Erythroblast (primary cell): ENCODE measurements at regions not wholly inside any gene's neighbourhood (a gene's known extent, or its start where the extent isn't known, plus 50 kb on each side); places are given as distances from the start of the nearest gene placed in this dataset.

ENCODE experiments used
- DNase-seq, 2 experiments: peaks; one replicate each; lab custom pipeline; 2025; lab: John Stamatoyannopoulos, UW
- GATA1 ChIP-seq: IDR thresholded peaks from 2 replicates; pipeline ENCODE4 v1.6.1; 2011; ENCODE audit warnings: low read depth, mild to moderate bottlenecking, control low read depth, low read length, moderate library complexity
- POLR2A ChIP-seq: IDR thresholded peaks from 2 replicates; pipeline ENCODE4 v1.6.1; 2011; ENCODE audit warnings: mild to moderate bottlenecking, low read length

GRCh38 chr1:239764546-239764945, 327.1 kb upstream of the FMN2 start:
- no peak for DNase-seq
- no peak for TF ChIP-seq POLR2A
- no peak for TF ChIP-seq GATA1

GRCh38 chr1:239765163-239765562, 326.5 kb upstream of the FMN2 start:
- no peak for TF ChIP-seq GATA1
- TF ChIP-seq POLR2A, result no peak
- DNase-seq, result no peak

DNA sequence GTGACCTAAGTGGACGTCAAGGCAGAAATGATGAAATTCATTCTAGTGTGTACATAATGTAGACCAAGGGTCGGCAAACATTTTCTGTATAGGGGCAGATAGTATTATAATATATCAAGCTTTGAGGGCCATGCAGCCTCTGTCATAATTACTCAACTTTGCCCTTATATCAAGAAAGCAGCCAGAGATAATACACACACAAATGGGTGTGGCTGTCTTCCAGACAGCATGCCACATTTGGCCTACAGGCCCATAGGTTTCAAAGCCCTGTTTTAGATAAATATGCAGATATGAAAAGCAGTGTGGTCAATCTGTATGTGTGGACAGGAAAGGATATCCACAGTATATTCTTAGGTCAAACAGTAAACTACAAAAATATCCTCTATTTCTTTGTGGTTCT, 320.1 kb upstream of the FMN2 start:
- DNase-seq, result peak in 1 of 2 experiments; percentile 8
- TF ChIP-seq POLR2A, result no peak
- TF ChIP-seq GATA1, result no peak

- TF ChIP-seq GATA1 (no peak), POLR2A (no peak)
- DNase-seq, result no peak
Measured at GRCh38 chr1:239772446-239772845, 319.2 kb upstream of the FMN2 start.

DNA sequence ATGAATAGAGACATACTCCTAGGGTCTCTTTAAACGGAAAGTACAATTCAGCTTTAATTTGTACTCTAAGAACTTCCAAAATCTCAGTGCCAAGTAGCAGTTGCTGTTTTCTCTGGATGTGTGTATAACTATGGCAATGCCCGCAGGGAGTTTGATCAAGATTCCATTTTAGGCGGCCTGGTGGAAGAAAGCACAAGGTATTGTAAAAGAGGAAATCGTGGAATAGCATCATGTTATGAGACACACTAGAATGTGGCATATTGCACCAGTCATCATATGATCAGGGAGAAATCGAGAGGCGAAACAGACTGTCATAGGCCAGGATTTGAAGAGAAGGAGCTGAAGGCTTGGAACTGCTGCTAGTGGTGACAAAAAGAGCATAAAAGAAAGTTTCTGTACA, 316.2 kb upstream of the FMN2 start:
- TF ChIP-seq POLR2A (no peak), GATA1 (no peak)
- no peak for DNase-seq

- TF ChIP-seq GATA1 (no peak), POLR2A (no peak)
- no peak for DNase-seq
Measured at GRCh38 chr1:239778208-239778813, 313.4 kb upstream of the FMN2 start.

- DNase-seq, result no peak
- TF ChIP-seq POLR2A (no peak), GATA1 (no peak)
Measured at GRCh38 chr1:239779962-239780361, 311.7 kb upstream of the FMN2 start.

DNA sequence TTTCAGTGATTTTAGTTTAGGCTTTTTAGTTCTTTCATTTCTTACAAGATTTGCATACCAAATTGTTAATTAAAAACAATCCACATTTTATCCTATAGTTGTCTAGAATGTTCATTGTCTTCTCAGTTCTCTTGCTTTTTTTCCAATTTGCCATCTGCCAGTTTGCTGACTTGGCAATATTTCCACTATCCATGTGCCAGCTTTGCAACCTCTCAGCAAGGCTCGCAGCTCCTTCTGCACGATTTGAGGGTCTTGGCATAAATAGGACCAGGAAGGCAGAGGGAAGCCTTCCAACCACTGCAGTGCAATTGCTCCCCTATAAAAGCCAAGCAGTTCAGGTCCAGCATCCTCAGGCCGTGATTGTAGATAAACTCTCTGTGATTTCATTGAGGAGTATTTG, 306.8 kb upstream of the FMN2 start:
- TF ChIP-seq GATA1, result no peak
- no peak for TF ChIP-seq POLR2A
- no peak for DNase-seq

DNA sequence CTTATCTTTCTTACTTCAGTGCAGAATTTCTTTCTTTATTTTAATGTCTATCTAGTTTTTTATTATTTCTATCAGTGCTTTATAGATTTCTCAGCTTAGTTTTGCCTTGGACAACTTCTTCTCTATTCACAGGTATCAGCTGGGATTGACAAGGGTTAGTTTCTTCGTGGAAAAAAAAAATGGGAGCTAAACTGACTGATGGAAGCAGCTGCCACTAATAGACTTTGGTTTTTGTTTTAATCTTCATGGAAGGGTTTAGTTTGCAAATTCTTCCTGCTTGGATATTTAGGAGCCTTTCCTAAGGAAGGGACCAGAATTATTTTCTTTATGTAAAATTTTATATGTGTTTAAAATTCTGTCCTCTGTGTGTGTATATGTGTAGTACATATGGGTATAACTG, 306.1 kb upstream of the FMN2 start:
- no peak for DNase-seq
- no peak for TF ChIP-seq POLR2A
- TF ChIP-seq GATA1, result no peak

- no peak for DNase-seq
- TF ChIP-seq POLR2A (no peak), GATA1 (no peak)
Measured at GRCh38 chr1:239786464-239786863, 305.2 kb upstream of the FMN2 start.

GRCh38 chr1:239792157-239792556, 299.5 kb upstream of the FMN2 start:
- no peak for DNase-seq
- TF ChIP-seq GATA1 (no peak), POLR2A (no peak)

DNA sequence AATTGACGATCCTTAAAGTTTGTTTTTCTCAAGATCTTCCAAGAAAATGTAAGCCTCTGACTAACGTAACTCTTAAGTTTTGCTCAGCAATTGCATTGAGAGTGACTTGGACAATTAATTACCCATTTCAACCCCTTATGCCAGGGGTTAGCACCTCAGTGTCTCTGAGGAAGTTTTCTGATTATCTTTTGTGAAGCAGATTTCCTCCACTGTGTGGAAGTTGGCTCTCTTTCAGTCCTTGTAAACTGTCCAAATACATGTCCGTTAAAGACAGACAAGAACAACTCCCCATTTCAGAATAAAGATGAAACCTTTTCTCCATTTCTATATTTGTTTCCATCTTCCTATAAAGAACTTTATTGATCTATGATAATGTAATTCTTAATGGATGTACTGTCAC, 296.4 kb upstream of the FMN2 start:
- TF ChIP-seq POLR2A (no peak), GATA1 (no peak)
- no peak for DNase-seq

DNA sequence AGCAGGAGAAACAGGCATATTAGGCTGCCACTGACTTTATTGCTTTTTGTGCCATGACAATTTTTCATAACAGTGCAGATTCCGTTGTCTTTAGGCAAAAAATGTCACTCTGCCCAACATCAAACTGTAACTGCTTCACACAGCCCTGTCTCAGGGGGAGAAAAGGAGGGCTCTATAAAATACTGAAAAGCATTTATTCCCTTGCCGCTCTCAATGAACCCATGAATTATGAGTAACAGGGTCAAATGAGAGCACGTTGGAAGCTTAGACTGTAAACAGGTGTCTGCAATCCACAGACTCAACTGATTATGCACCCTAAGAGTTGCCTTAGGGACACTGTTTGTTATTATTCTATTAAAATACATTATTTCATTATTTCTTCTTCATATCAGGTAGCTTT, 292.1 kb upstream of the FMN2 start:
- no peak for DNase-seq
- no peak for TF ChIP-seq POLR2A
- no peak for TF ChIP-seq GATA1

DNA sequence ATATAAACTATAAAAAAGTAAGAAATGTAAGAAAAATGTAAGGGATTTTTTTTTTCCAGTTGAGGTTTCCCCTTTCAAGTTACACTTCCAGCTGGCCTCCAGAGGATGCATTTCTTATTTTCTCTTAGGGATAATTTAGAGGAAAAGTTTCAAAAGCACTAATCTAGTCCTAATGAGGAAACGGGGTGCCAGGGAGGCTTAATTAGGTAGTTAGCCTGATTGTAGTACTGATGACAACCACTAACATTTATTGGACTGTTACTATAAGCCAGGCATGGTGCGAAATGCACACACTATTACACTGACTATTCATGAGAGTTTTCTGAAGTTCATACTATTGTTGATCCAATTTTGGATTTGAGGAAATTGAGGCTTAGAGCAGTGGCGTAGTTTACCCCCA, 290.8 kb upstream of the FMN2 start:
- no peak for TF ChIP-seq GATA1
- TF ChIP-seq POLR2A, result no peak
- DNase-seq, result no peak

- TF ChIP-seq GATA1 (no peak), POLR2A (no peak)
- no peak for DNase-seq
Measured at GRCh38 chr1:239802275-239802674, 289.4 kb upstream of the FMN2 start.

DNA sequence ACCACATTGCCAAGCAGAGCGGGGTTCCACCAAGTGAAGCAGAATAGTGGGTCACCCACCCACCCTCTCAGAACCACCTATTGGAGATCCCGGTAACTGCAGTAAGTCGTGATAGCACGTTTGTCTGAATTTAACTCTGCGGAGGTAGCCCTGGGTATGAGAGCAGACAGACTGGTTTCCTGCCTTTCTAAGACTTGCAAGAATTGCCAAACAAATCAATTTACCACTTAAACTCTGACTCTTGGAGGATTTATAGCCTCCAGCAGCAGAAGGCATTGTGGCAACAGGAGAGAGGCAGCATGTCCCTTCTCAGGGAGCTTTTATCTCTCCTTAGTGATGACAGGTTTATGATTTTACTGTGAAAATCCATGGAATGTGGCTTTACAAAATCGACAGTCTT, 287.9 kb upstream of the FMN2 start:
- DNase-seq, result no peak
- TF ChIP-seq GATA1, result no peak
- TF ChIP-seq POLR2A, result no peak

DNA sequence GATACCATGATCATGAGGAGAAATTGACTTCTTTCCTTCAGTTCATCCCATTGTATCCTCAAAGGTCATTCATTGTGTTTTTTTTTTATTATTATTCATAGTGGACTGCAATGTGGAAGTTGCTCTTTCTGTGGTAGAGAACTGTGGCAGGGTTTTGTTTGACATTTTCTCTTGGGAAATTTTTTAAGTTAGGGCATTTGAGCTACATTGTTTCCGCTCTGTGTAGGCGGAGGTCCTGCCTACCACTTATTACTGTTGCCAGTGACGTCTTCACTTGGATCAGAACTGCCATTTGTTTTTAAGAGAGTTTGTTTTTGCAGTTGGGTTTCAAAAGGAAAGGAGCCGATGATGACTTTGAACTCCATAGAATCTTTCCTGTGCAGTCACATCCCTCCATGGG, 287.4 kb upstream of the FMN2 start:
- DNase-seq, result no peak
- TF ChIP-seq POLR2A (no peak), GATA1 (no peak)

DNA sequence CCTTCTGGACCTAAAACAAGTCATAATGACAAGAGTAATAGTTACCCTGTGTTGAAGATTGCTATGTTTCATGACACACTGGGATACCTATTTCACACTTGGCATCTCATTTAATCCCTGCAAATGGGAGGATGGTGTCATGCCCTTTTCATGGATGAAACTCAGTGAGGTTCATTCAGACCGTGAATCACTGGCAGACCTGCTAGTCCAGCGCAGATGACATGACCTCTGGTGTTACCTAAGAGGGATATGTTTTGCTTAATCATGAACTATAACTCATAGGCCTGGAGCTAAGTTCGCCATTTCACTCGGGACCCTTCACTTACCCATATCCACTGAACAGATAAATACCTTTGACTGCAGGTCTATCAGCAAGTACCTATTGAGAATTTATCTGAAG, 286.6 kb upstream of the FMN2 start:
- TF ChIP-seq POLR2A (no peak), GATA1 (no peak)
- DNase-seq, result no peak
